Thymus (tissue), 11 donors: ENCODE measurements at regions not wholly inside any gene's neighbourhood (a gene's known extent, or its start where the extent isn't known, plus 50 kb on each side); places are given as distances from the start of the nearest gene placed in this dataset.

Source experiments
- DNase-seq, 9 donors: peaks; one replicate each; pipeline ENCODE4 v3.0.0-alpha.2; 2013; ENCODE audit warnings: low spot score in 9 of 9, low read depth in 6 of 9, missing footprints in 1 of 9
- H3K27ac ChIP-seq, 2 donors: one replicate each; pipeline ENCODE4 v1.5.1; 2013; ENCODE audit warnings: control low read depth in 1 of 2, low read depth in 1 of 2, low read length in 1 of 2, mild to moderate bottlenecking in 1 of 2, moderate library complexity in 1 of 2
- H3K27me3 ChIP-seq, 2 donors: one replicate each; pipeline ENCODE4 v1.5.1; 2013; ENCODE audit warnings: low read length in 1 of 2; ENCODE audit not compliant: control insufficient read depth in 2 of 2, insufficient read depth in 1 of 2
- H3K36me3 ChIP-seq, 2 donors: one replicate each; pipeline ENCODE4 v1.5.1; 2013; ENCODE audit warnings: low read length in 1 of 2, mild to moderate bottlenecking in 1 of 2, moderate library complexity in 1 of 2; ENCODE audit not compliant: control insufficient read depth in 2 of 2, insufficient read depth in 2 of 2
- H3K4me1 ChIP-seq, 2 donors: one replicate each; pipeline ENCODE4 v1.5.1; 2013; ENCODE audit warnings: low read length in 2 of 2; ENCODE audit not compliant: control insufficient read depth in 2 of 2, insufficient read depth in 2 of 2
- H3K4me3 ChIP-seq, 2 donors: one replicate each; pipeline ENCODE4 v1.5.1; 2013; ENCODE audit warnings: low read length in 2 of 2, control low read depth in 1 of 2, mild to moderate bottlenecking in 1 of 2
- H3K9me3 ChIP-seq, 2 donors: one replicate each; pipeline ENCODE4 v1.5.1; 2013; ENCODE audit warnings: low read length in 1 of 2, mild to moderate bottlenecking in 1 of 2; ENCODE audit not compliant: control insufficient read depth in 2 of 2, insufficient read depth in 1 of 2
- WGBS: extraction: QIAGEN DNeasy Blood & Tissue Kit; methylation state at CpG from one replicate; pipeline ENCODE4 v1.1.7; 2013; 5-methylcytosine and 5-hydroxymethylcytosine counted together
- donor health status: healthy.

- WGBS = 97% methylated on average over 3 of the region's 3 CpGs
- H3K36me3 ChIP-seq = no peaks in the 10 kb centered on the region
- H3K27me3 ChIP-seq = no peaks in the 10 kb centered on the region
- DNase-seq = no peak
- H3K9me3 ChIP-seq = no peaks in the 10 kb centered on the region
- no peak overlapping the region for H3K27ac ChIP-seq
- H3K4me1 ChIP-seq = peaks cover 0 to 3% of the 10 kb centered on the region in 2 donors
- no peak overlapping the region for H3K4me3 ChIP-seq
Measured at GRCh38 chr2:24439971-24440340, 51.1 kb upstream of the NCOA1 start.

- H3K27me3 ChIP-seq = no peaks in the 10 kb centered on the region
- 97% methylated on average over 4 of the region's 4 CpGs for WGBS
- no peaks in the 10 kb centered on the region for H3K36me3 ChIP-seq
- H3K4me1 ChIP-seq = peaks cover 0 to 3% of the 10 kb centered on the region in 2 donors
- H3K9me3 ChIP-seq = no peaks in the 10 kb centered on the region
- H3K4me3 ChIP-seq = no peak overlapping the region
- no peak overlapping the region for H3K27ac ChIP-seq
- DNase-seq = no peak
Measured at GRCh38 chr2:24439280-24439970, 51.6 kb upstream of the NCOA1 start.

- H3K9me3 ChIP-seq = no peaks in the 10 kb centered on the region
- no peak overlapping the region for H3K27ac ChIP-seq
- H3K4me3 ChIP-seq = no peak overlapping the region
- no peak for DNase-seq
- peaks cover 0 to 3% of the 10 kb centered on the region in 2 donors for H3K4me1 ChIP-seq
- H3K36me3 ChIP-seq = no peaks in the 10 kb centered on the region
- H3K27me3 ChIP-seq = no peaks in the 10 kb centered on the region
Measured at GRCh38 chr2:24438106-24438505, 52.9 kb upstream of the NCOA1 start.

GRCh38 chr2:24435391-24436316 is 55.4 kb upstream of the NCOA1 start:
- Histone ChIP-seq H3K4me3 (no peak overlapping the region), H3K9me3 (no peaks in the 10 kb centered on the region), H3K36me3 (no peaks in the 10 kb centered on the region), H3K27ac (peak overlapping the region; percentile 70 to 75), H3K4me1 (peaks cover 0 to 3% of the 10 kb centered on the region in 2 donors), H3K27me3 (no peaks in the 10 kb centered on the region)
- WGBS = 84% methylated on average over 13 of the region's 13 CpGs
- DNase-seq = peak in 1 of 9 donors; percentile 33

- peaks cover 0 to 3% of the 10 kb centered on the region in 2 donors for H3K4me1 ChIP-seq
- 98% methylated on average over 1 of the region's 1 CpG for WGBS
- H3K27ac ChIP-seq = no peak overlapping the region
- H3K4me3 ChIP-seq = no peak overlapping the region
- no peaks in the 10 kb centered on the region for H3K36me3 ChIP-seq
- no peaks in the 10 kb centered on the region for H3K9me3 ChIP-seq
- no peak for DNase-seq
- H3K27me3 ChIP-seq = no peaks in the 10 kb centered on the region
Measured at GRCh38 chr2:24434541-24434940, 56.5 kb upstream of the NCOA1 start.

- peaks cover 0 to 3% of the 10 kb centered on the region in 2 donors for H3K4me1 ChIP-seq
- no peaks in the 10 kb centered on the region for H3K27me3 ChIP-seq
- H3K9me3 ChIP-seq = no peaks in the 10 kb centered on the region
- 87% methylated on average over 3 of the region's 3 CpGs for WGBS
- H3K36me3 ChIP-seq = no peaks in the 10 kb centered on the region
- DNase-seq = no peak
- H3K27ac ChIP-seq = no peak overlapping the region
- no peak overlapping the region for H3K4me3 ChIP-seq
Measured at GRCh38 chr2:24432735-24433134, 58.3 kb upstream of the NCOA1 start.

- Histone ChIP-seq H3K4me3 (no peak overlapping the region), H3K27ac (no peak overlapping the region), H3K27me3 (no peaks in the 10 kb centered on the region), H3K4me1 (peaks cover 0 to 3% of the 10 kb centered on the region in 2 donors), H3K36me3 (no peaks in the 10 kb centered on the region), H3K9me3 (no peaks in the 10 kb centered on the region)
- 96% methylated on average over 1 of the region's 1 CpG for whole genome bisulfite sequencing
- no peak for DNase-seq
Measured at GRCh38 chr2:24432121-24432520, 58.9 kb upstream of the NCOA1 start.

GRCh38 chr2:24429197-24430074 is 61.6 kb upstream of the NCOA1 start:
- Histone ChIP-seq H3K36me3 (no peaks in the 10 kb centered on the region), H3K9me3 (no peaks in the 10 kb centered on the region), H3K4me3 (no peak overlapping the region), H3K27me3 (no peaks in the 10 kb centered on the region), H3K27ac (no peak overlapping the region), H3K4me1 (no peaks in the 10 kb centered on the region)
- 91% methylated on average over 14 of the region's 14 CpGs for WGBS
- no peak for DNase-seq
